ENCODE measurements at regions not wholly inside any gene's neighbourhood (a gene's known extent, or its start where the extent isn't known, plus 50 kb on each side); places are given as distances from the start of the nearest gene placed in this dataset.

DNA sequence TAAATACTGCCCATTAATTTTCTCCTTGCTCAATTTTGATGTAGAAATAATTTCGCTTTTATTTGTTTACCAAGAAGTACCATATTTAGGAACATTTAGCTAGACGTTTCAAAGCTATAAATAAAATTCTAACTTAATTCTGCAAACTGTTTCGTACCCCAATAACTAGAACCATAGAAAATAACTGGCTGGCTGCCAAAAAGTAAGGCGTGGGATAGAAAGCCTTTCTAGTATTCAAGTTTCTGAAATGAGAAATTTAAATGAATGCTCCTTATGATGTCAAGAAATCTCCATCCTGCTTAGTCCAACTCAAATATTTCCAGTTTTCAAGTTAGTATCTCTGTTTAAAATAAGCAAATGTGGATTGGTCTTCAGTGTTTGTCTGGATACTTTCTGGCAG, 167.4 kb downstream of the FBXO8 start:
- Histone ChIP-seq H3K36me3 (no peaks in the 10 kb centered on the region), H3K4me1 (no peaks in the 10 kb centered on the region), H3K27ac (no peak overlapping the region), H3K9me3 (no peaks in the 10 kb centered on the region), H3K4me3 (no peak overlapping the region), H3K27me3 (peaks cover 22% of the 10 kb centered on the region)
- no peak for TF ChIP-seq CTCF (IDR thresholded peaks at IDR 0.05)
- intact Hi-C loops (cut with DNase I) = no loop called here
- ATAC-seq (no peak), DNase-seq (no peak)

GRCh38 chr4:174111422-174111821, 172.0 kb downstream of the FBXO8 start:
- intact Hi-C loops (cut with DNase I) = no loop called here

GRCh38 chr4:174110180-174110579, 173.3 kb downstream of the FBXO8 start:
- intact Hi-C loops (cut with DNase I) = no loop called here
- no peak overlapping the region for H3K4me3 ChIP-seq
- peaks cover 4% of the 10 kb centered on the region for H3K27me3 ChIP-seq
- H3K4me1 ChIP-seq = no peaks in the 10 kb centered on the region
- ATAC-seq (no peak), DNase-seq (no peak)
- H3K9me3 ChIP-seq = no peaks in the 10 kb centered on the region
- no peak for TF ChIP-seq CTCF (IDR thresholded peaks at IDR 0.05)
- H3K36me3 ChIP-seq = no peaks in the 10 kb centered on the region
- H3K27ac ChIP-seq = no peak overlapping the region

More at GRCh38 chr4:174111422-174111821, 172.0 kb downstream of the FBXO8 start:
- ATAC-seq (no peak), DNase-seq (no peak)
- Histone ChIP-seq H3K4me1 (no peaks in the 10 kb centered on the region), H3K9me3 (no peaks in the 10 kb centered on the region), H3K4me3 (no peak overlapping the region), H3K36me3 (no peaks in the 10 kb centered on the region), H3K27me3 (peaks cover 7% of the 10 kb centered on the region), H3K27ac (no peak overlapping the region)
- no peak for TF ChIP-seq CTCF (IDR thresholded peaks at IDR 0.05)

- no peak for ATAC-seq
- no peak for DNase-seq
Measured at GRCh38 chr4:174107746-174108354, 175.6 kb downstream of the FBXO8 start.

GRCh38 chr4:174105202-174105601, 178.3 kb downstream of the FBXO8 start:
- H3K9me3 ChIP-seq = no peaks in the 10 kb centered on the region
- H3K4me1 ChIP-seq = no peaks in the 10 kb centered on the region
- DNase-seq = no peak
- H3K27me3 ChIP-seq = no peaks in the 10 kb centered on the region
- ATAC-seq = no peak
- no peaks in the 10 kb centered on the region for H3K36me3 ChIP-seq
- no peak overlapping the region for H3K27ac ChIP-seq
- intact Hi-C loops (cut with DNase I) = no loop called here
- no peak for TF ChIP-seq CTCF (IDR thresholded peaks at IDR 0.05)
- H3K4me3 ChIP-seq = no peak overlapping the region

More at GRCh38 chr4:174107746-174108354, 175.6 kb downstream of the FBXO8 start:
- Histone ChIP-seq H3K27ac (no peak overlapping the region), H3K9me3 (no peaks in the 10 kb centered on the region), H3K4me3 (no peak overlapping the region), H3K27me3 (peaks cover 4% of the 10 kb centered on the region), H3K36me3 (no peaks in the 10 kb centered on the region), H3K4me1 (no peaks in the 10 kb centered on the region)
- intact Hi-C loops (cut with DNase I) = no loop called here
- TF ChIP-seq CTCF (IDR thresholded peaks at IDR 0.05) = no peak

DNA sequence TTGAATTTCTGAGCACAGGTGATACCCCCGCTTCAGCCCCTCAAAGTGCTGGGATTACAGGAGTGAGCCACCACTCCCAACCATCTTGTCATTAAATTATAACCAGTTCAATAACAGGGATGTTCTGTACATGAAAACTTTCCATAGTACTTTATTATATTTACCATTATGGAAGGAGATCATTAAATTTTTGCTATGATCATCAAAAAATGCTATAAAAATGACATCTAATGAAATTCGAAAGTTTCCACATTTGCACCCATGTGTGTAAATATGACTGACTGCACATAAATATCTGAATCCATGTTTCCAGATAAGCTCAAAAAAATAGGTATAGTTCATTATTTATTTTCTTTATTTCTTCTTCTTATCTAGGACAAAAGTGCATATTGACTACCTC, 182.6 kb downstream of the FBXO8 start:
- no peak for TF ChIP-seq CTCF (IDR thresholded peaks at IDR 0.05)
- no peaks in the 10 kb centered on the region for H3K36me3 ChIP-seq
- H3K27me3 ChIP-seq = no peaks in the 10 kb centered on the region
- ATAC-seq = no peak
- no peaks in the 10 kb centered on the region for H3K4me1 ChIP-seq
- H3K4me3 ChIP-seq = no peak overlapping the region
- DNase-seq = no peak
- intact Hi-C loops (cut with DNase I) = no loop called here
- H3K27ac ChIP-seq = no peak overlapping the region
- no peaks in the 10 kb centered on the region for H3K9me3 ChIP-seq
